GM10248 (cell line): ENCODE measurements at regions not wholly inside any gene's neighbourhood (a gene's known extent, or its start where the extent isn't known, plus 50 kb on each side); places are given as distances from the start of the nearest gene placed in this dataset.

Experiments
- CTCF ChIA-PET: fragments of 300-600 bp; sonication (Branson Sonifier 250); formaldehyde crosslinking; extraction: SDS; loops from one replicate; lab custom pipeline; 2021; ENCODE audit warnings: antibody characterized with exemption; lab: Yijun Ruan, JAX
- POLR2A ChIA-PET: fragments of 350-650 bp; sonication (Branson Sonifier 250); formaldehyde crosslinking; extraction: SDS; loops from one replicate; lab custom pipeline; 2020; ENCODE audit warnings: antibody characterized with exemption; lab: Yijun Ruan, JAX
- DNase-seq: peaks from one replicate; pipeline ENCODE4 v3.0.0; 2012; ENCODE audit errors: extremely low spot score
- CTCF ChIP-seq: IDR thresholded peaks from 2 replicates; pipeline ENCODE4 v1.5.1; 2012; ENCODE audit warnings: mild to moderate bottlenecking, low read depth; ENCODE audit errors: extremely low read depth, missing control alignments, control extremely low read depth

GRCh38 chr1:14467112-14467511, 131.4 kb upstream of the KAZN start:
- TF ChIP-seq CTCF = no peak
- DNase-seq = no peak
- ChIA-PET POLR2A (no interaction called here), CTCF (interaction anchor here (1.5 kb wide), 1 partner anchor 11 kb away, joined by 5 read pairs; no protein-coding TSS in a partner anchor)

GRCh38 chr1:14468751-14469150, 129.7 kb upstream of the KAZN start:
- no peak for TF ChIP-seq CTCF
- POLR2A ChIA-PET = no interaction called here
- CTCF ChIA-PET = interaction anchor here (1.5 kb wide), 1 partner anchor 10 kb away, joined by 5 read pairs; no protein-coding TSS in a partner anchor
- DNase-seq = no peak

GRCh38 chr1:14470802-14471201, 127.7 kb upstream of the KAZN start:
- no peak for TF ChIP-seq CTCF
- POLR2A ChIA-PET = no interaction called here
- CTCF ChIA-PET = no interaction called here
- DNase-seq = no peak

GRCh38 chr1:14474856-14475255, 123.6 kb upstream of the KAZN start:
- no peak for DNase-seq
- no peak for TF ChIP-seq CTCF
- POLR2A ChIA-PET = no interaction called here
- CTCF ChIA-PET = no interaction called here

- TF ChIP-seq CTCF = no peak
- ChIA-PET POLR2A (no interaction called here), CTCF (no interaction called here)
- DNase-seq = no peak
Observed at GRCh38 chr1:14476170-14476955, 122.1 kb upstream of the KAZN start.

GRCh38 chr1:14478120-14478519, 120.4 kb upstream of the KAZN start:
- TF ChIP-seq CTCF = no peak
- no peak for DNase-seq
- CTCF ChIA-PET = interaction anchor here (1.9 kb wide), 1 partner anchor 10 kb away, joined by 5 read pairs; no protein-coding TSS in a partner anchor
- POLR2A ChIA-PET = no interaction called here
